ENCODE measurements at regions not wholly inside any gene's neighbourhood (a gene's known extent, or its start where the extent isn't known, plus 50 kb on each side); places are given as distances from the start of the nearest gene placed in this dataset.

DNA sequence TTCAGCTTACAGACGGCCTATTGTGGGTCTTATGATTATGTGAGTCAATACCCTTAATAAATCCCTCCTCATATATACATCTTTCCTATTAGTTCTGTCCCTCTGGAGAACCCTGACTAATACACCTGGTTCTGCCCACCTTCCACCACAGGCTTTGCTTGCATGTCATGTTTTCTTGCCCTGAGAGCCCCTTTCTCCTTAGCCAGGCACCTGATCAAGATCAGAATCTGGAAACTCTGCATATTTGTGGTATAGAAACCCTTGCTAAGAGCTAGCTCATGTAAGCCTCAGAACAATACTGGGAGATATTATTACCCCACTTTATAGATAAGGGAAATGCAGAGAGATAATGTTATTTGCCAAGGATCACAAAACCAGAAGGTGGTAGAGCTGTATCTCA, 52.9 kb upstream of the JDP2 start:
- TF ChIP-seq, protein P1, sequence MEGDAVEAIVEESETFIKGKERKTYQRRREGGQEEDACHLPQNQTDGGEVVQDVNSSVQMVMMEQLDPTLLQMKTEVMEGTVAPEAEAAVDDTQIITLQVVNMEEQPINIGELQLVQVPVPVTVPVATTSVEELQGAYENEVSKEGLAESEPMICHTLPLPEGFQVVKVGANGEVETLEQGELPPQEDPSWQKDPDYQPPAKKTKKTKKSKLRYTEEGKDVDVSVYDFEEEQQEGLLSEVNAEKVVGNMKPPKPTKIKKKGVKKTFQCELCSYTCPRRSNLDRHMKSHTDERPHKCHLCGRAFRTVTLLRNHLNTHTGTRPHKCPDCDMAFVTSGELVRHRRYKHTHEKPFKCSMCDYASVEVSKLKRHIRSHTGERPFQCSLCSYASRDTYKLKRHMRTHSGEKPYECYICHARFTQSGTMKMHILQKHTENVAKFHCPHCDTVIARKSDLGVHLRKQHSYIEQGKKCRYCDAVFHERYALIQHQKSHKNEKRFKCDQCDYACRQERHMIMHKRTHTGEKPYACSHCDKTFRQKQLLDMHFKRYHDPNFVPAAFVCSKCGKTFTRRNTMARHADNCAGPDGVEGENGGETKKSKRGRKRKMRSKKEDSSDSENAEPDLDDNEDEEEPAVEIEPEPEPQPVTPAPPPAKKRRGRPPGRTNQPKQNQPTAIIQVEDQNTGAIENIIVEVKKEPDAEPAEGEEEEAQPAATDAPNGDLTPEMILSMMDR (IDR thresholded peaks at IDR 0.05) = no peak
- no peak for TF ChIP-seq POLR2A (IDR thresholded peaks at IDR 0.05)

DNA sequence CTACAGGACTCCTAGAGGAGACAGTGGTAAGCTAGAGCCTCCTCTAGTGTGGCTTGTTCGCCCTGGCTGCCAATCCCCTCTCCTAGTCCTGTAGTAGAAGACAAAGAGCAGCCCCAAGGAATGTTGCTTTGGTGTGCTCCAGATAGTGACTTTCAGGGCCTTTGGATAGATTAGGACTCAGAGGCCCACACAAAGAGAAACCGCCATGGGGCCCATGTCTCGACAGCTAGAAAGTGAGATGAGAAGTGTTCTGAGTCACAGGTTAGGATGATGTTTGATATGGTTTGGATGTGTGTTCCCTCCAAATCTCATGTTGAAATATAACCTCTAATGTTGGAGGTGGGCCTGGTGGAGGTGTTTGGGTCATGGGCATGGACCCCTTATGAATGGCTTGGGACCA, 51.8 kb upstream of the JDP2 start:
- intact Hi-C loops (cut with DNase I; ENCODE audit: low total_unique reads) = no loop called here
- H3K4me3 ChIP-seq = no peak overlapping the region
- 90 to 100% methylated on average over 3 of the region's 3 CpGs for WGBS, 2 donors

More for the DNA sequence above, 52.9 kb upstream of the JDP2 start:
- intact Hi-C loops (cut with DNase I; ENCODE audit: low total_unique reads) = no loop called here
- DNase-seq = no peak
- Histone ChIP-seq H3K9me3 (no peaks in the 10 kb centered on the region), H3K4me1 (peaks cover 6% of the 10 kb centered on the region), H3K27me3 (no peaks in the 10 kb centered on the region), H3K4me3 (no peak overlapping the region), H3K36me3 (ENCODE audit: low read depth, missing control alignments) (no peaks in the 10 kb centered on the region), H3K27ac (no peak overlapping the region)
- 94 to 100% methylated on average over 1 of the region's 1 CpG for WGBS, 2 donors

More for the DNA sequence above, 51.8 kb upstream of the JDP2 start:
- H3K4me1 ChIP-seq = peaks cover 17% of the 10 kb centered on the region
- no peaks in the 10 kb centered on the region for H3K36me3 ChIP-seq (ENCODE audit: low read depth, missing control alignments)
- no peak for DNase-seq
- no peak for TF ChIP-seq POLR2A (IDR thresholded peaks at IDR 0.05)
- TF ChIP-seq, protein P1 (IDR thresholded peaks at IDR 0.05) = no peak
- no peaks in the 10 kb centered on the region for H3K9me3 ChIP-seq
- H3K27me3 ChIP-seq = no peaks in the 10 kb centered on the region
- no peak overlapping the region for H3K27ac ChIP-seq

Data from testis (tissue), 2 donors.